Renal cortex interstitium (tissue), 11 donors: ENCODE measurements at regions not wholly inside any gene's neighbourhood (a gene's known extent, or its start where the extent isn't known, plus 50 kb on each side); places are given as distances from the start of the nearest gene placed in this dataset.

ENCODE experiments used
- DNase-seq, 11 donors: peaks; one replicate each; pipeline ENCODE4 v3.0.0-alpha.2; 2013; ENCODE audit warnings: low read depth in 9 of 11, low spot score in 4 of 11; ENCODE audit errors: extremely low read depth in 1 of 11

- no peak for DNase-seq
These were observed 825.6 kb downstream of the SLITRK6 start for GRCh38 chr13:84973661-84974060.

GRCh38 chr13:84972907-84973306 lies 826.3 kb downstream of the SLITRK6 start:
- DNase-seq, result no peak

GRCh38 chr13:84962849-84963248 lies 836.4 kb downstream of the SLITRK6 start:
- DNase-seq, result no peak

GRCh38 chr13:84962141-84962750 lies 837.0 kb downstream of the SLITRK6 start:
- DNase-seq, result no peak

GRCh38 chr13:84961023-84961422 lies 838.2 kb downstream of the SLITRK6 start:
- no peak for DNase-seq

- DNase-seq, result no peak
These were observed 839.4 kb downstream of the SLITRK6 start for GRCh38 chr13:84959818-84960217.

- DNase-seq, result no peak
These were observed 844.6 kb downstream of the SLITRK6 start for GRCh38 chr13:84954636-84955035.

GRCh38 chr13:84951128-84951527 lies 848.1 kb downstream of the SLITRK6 start:
- no peak for DNase-seq

GRCh38 chr13:84946192-84946591 lies 853.0 kb downstream of the SLITRK6 start:
- no peak for DNase-seq

GRCh38 chr13:84940798-84941197 lies 858.4 kb downstream of the SLITRK6 start:
- no peak for DNase-seq

GRCh38 chr13:84940167-84940566 lies 859.1 kb downstream of the SLITRK6 start:
- DNase-seq, result no peak

GRCh38 chr13:84934911-84935310 lies 864.3 kb downstream of the SLITRK6 start:
- no peak for DNase-seq

- DNase-seq, result no peak
These were observed 865.4 kb downstream of the SLITRK6 start for GRCh38 chr13:84933797-84934196.

- DNase-seq, result no peak
These were observed 868.0 kb downstream of the SLITRK6 start for GRCh38 chr13:84931264-84931663.

GRCh38 chr13:84927442-84928169 lies 871.6 kb downstream of the SLITRK6 start:
- DNase-seq, result no peak

- no peak for DNase-seq
These were observed 873.8 kb downstream of the SLITRK6 start for GRCh38 chr13:84925443-84925842.

- peak in 4 of 11 donors; percentile 4 to 46 (median 22) for DNase-seq
These were observed 875.4 kb downstream of the SLITRK6 start for GRCh38 chr13:84923831-84924230.

GRCh38 chr13:84917252-84917878 lies 881.9 kb downstream of the SLITRK6 start:
- peak in 6 of 11 donors; percentile 4 to 47 (median 8) for DNase-seq

- no peak for DNase-seq
These were observed 886.5 kb downstream of the SLITRK6 start for GRCh38 chr13:84912720-84913119.

GRCh38 chr13:84910423-84910822 lies 888.8 kb downstream of the SLITRK6 start:
- no peak for DNase-seq
